ENCODE measurements at regions not wholly inside any gene's neighbourhood (a gene's known extent, or its start where the extent isn't known, plus 50 kb on each side); places are given as distances from the start of the nearest gene placed in this dataset.

DNA sequence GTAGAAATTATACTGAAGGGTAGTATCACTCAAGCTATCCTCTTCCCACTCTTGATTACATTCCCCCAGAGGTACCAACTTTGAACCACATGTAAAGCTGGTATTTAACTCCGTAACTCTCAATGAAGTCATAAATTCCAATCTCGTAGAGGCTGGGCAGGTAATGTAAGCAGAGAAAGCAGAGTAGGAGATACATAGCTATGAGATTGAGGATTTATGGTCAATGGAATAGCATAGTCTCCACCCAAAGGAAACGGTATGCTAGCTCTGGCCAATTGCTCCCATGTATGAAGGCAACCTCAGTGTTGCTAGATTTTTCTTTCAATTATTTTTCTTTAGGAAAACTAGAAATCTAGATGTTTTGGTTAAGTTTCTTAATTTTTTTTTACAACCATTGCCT, 163.1 kb upstream of the NRIP1 start:
- no peaks in the 10 kb centered on the region for H3K36me3 ChIP-seq (ENCODE audit: control insufficient read depth, insufficient read depth, low read length)
- WGBS, 2 experiments, result 96 to 99% methylated on average over 3 of the region's 3 CpGs
- H3K4me3 ChIP-seq (ENCODE audit: insufficient read depth, low read depth, low read length), result no peak overlapping the region
- H3K4me1 ChIP-seq (ENCODE audit: control insufficient read depth, insufficient read depth, low read length), result no peaks in the 10 kb centered on the region
- H3K27ac ChIP-seq (ENCODE audit: insufficient read depth, low read depth, low read length, poor library complexity, severe bottlenecking), result no peak overlapping the region
- peaks cover 11% of the 10 kb centered on the region for H3K27me3 ChIP-seq (ENCODE audit: control insufficient read depth, insufficient read depth, low read length, poor library complexity, severe bottlenecking)
- no peaks in the 10 kb centered on the region for H3K9me3 ChIP-seq (ENCODE audit: control insufficient read depth, low read length)

DNA sequence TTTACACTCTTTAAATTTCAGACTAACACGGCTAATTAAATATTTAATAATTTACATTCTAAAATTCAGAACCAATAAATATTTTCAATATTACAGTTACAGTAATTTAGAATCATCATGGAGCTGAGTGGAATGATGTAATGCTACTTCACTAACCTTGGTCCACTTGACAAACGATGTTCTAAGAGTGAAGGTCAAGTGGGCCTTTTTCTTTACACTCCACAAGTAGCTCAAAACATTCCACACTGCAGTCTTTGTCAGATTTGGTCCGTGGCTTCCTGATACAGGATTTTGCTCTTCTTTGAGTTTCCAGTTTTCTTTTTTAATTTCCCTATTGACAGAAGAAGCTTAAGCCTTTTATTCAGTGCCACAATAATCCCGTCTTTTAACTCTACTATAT, 164.6 kb upstream of the NRIP1 start:
- H3K36me3 ChIP-seq (ENCODE audit: control insufficient read depth, insufficient read depth, low read length), result no peaks in the 10 kb centered on the region
- H3K27me3 ChIP-seq (ENCODE audit: control insufficient read depth, insufficient read depth, low read length, poor library complexity, severe bottlenecking), result no peaks in the 10 kb centered on the region
- H3K4me1 ChIP-seq (ENCODE audit: control insufficient read depth, insufficient read depth, low read length), result no peaks in the 10 kb centered on the region
- no peaks in the 10 kb centered on the region for H3K9me3 ChIP-seq (ENCODE audit: control insufficient read depth, low read length)
- WGBS, 2 experiments, result 91 to 92% methylated on average over 3 of the region's 4 CpGs
- no peak overlapping the region for H3K27ac ChIP-seq (ENCODE audit: insufficient read depth, low read depth, low read length, poor library complexity, severe bottlenecking)
- no peak overlapping the region for H3K4me3 ChIP-seq (ENCODE audit: insufficient read depth, low read depth, low read length)

DNA sequence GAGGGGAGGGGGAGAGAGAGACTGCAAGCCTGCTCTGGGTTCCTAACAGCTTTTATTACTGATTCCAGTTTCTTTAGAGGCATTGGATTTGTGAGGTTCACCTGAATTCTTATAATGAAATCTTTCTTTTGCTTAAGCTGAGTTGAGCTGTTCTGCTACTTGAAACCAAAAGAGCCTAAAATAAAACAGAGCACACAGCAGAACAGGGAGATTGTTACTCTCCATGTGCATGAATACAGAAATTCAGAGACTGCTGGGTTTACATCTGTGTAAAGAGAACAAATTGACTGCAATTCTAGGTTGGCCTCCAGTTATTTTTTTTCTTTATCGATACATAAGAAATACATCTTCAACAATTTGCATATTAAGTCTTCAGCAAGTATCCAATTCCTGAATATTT, 168.8 kb upstream of the NRIP1 start:
- H3K9me3 ChIP-seq (ENCODE audit: control insufficient read depth, low read length), result no peaks in the 10 kb centered on the region
- no peak overlapping the region for H3K4me3 ChIP-seq (ENCODE audit: insufficient read depth, low read depth, low read length)
- no peaks in the 10 kb centered on the region for H3K27me3 ChIP-seq (ENCODE audit: control insufficient read depth, insufficient read depth, low read length, poor library complexity, severe bottlenecking)
- 100% methylated on average over 1 of the region's 1 CpG; no CpG with 5 or more reads in 1 of the 2 experiments for WGBS, 2 experiments
- H3K36me3 ChIP-seq (ENCODE audit: control insufficient read depth, insufficient read depth, low read length), result no peaks in the 10 kb centered on the region
- H3K27ac ChIP-seq (ENCODE audit: insufficient read depth, low read depth, low read length, poor library complexity, severe bottlenecking), result no peak overlapping the region
- no peaks in the 10 kb centered on the region for H3K4me1 ChIP-seq (ENCODE audit: control insufficient read depth, insufficient read depth, low read length)

DNA sequence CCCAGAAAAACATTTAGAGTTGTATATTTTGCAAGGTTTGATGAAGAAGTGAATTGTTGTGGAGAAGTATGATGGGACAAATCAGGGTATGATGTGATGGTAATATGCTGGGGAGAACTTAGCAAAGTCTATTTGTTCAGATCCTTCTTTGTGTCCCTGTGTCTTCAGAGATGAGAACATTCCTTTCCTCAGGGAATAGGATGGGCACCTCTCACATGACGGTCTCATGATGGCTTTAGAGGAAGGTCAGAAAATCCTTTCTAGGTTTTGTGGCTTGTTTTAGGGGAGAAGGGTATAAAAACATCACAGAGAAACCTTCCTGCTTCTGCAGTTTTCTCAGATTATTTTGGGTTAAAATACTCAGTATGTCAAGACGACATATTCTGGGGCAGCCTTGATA, 171.3 kb upstream of the NRIP1 start:
- Histone ChIP-seq H3K4me1 (ENCODE audit: control insufficient read depth, insufficient read depth, low read length) (no peaks in the 10 kb centered on the region), H3K36me3 (ENCODE audit: control insufficient read depth, insufficient read depth, low read length) (no peaks in the 10 kb centered on the region), H3K4me3 (ENCODE audit: insufficient read depth, low read depth, low read length) (no peak overlapping the region), H3K27ac (ENCODE audit: insufficient read depth, low read depth, low read length, poor library complexity, severe bottlenecking) (no peak overlapping the region), H3K9me3 (ENCODE audit: control insufficient read depth, low read length) (no peaks in the 10 kb centered on the region), H3K27me3 (ENCODE audit: control insufficient read depth, insufficient read depth, low read length, poor library complexity, severe bottlenecking) (no peaks in the 10 kb centered on the region)
- 96% methylated on average over 2 of the region's 2 CpGs for WGBS, 2 experiments

DNA sequence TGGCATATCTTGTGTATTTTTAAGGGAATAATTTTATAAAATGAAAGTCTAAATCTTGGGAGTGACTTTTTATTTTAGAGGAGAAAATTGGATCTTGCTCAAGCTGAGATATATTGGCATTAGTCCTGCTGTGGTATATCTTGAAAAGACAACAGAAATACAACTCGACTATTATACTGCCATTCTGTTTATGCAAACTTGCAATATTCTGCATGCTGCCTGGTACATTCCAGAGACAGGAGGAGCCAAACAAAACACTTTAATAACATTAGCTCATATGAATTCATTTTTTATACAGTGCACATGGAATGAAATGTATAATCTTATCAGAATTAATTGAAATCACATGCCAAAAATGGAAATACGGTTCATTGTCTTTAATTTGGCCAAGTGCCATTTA, 176.0 kb upstream of the NRIP1 start:
- Histone ChIP-seq H3K9me3 (ENCODE audit: control insufficient read depth, low read length) (no peaks in the 10 kb centered on the region), H3K27me3 (ENCODE audit: control insufficient read depth, insufficient read depth, low read length, poor library complexity, severe bottlenecking) (no peaks in the 10 kb centered on the region), H3K4me3 (ENCODE audit: insufficient read depth, low read depth, low read length) (no peak overlapping the region), H3K27ac (ENCODE audit: insufficient read depth, low read depth, low read length, poor library complexity, severe bottlenecking) (no peak overlapping the region), H3K36me3 (ENCODE audit: control insufficient read depth, insufficient read depth, low read length) (no peaks in the 10 kb centered on the region), H3K4me1 (ENCODE audit: control insufficient read depth, insufficient read depth, low read length) (peaks cover 3% of the 10 kb centered on the region)
- 78 to 82% methylated on average over 1 of the region's 2 CpGs for WGBS, 2 experiments

DNA sequence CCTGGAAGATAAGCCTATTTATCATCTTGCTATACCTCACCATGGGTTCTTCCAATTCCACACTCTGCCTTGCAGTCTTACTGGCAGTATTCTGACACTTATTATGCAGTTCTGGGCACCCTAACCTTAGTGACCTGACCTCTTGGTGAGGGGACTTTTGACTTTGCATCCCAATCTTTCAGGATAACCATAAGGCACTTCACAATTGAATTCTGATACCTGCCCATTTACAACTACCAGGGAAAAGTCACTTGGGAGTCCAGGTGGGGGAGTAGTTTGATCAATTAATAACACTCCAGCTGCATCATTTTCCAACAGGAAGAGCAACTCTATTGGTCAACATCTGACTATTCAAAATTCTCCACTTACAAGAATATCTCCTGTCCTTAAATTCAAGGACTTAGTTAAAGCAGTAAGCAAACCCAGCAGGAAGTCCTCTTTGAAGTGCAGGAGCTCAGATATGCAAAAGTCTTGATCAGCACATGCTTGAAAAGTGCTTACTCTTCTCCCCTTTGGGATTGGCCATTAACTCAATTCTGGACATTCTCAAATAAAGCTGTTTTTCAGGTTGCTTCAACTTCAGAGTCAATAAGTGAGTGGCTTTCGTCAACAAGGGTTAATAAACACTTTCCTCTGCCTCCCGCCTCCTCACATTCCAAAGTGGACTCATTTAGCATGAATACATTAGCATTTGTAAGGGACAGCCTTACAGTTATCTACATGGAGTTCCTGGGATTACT, 177.4 kb upstream of the NRIP1 start:
- no peaks in the 10 kb centered on the region for H3K9me3 ChIP-seq (ENCODE audit: control insufficient read depth, low read length)
- H3K4me1 ChIP-seq (ENCODE audit: control insufficient read depth, insufficient read depth, low read length), result peaks cover 3% of the 10 kb centered on the region
- no peaks in the 10 kb centered on the region for H3K36me3 ChIP-seq (ENCODE audit: control insufficient read depth, insufficient read depth, low read length)
- no peak overlapping the region for H3K27ac ChIP-seq (ENCODE audit: insufficient read depth, low read depth, low read length, poor library complexity, severe bottlenecking)
- H3K27me3 ChIP-seq (ENCODE audit: control insufficient read depth, insufficient read depth, low read length, poor library complexity, severe bottlenecking), result no peaks in the 10 kb centered on the region
- 13 to 23% methylated on average over 2 of the region's 2 CpGs for WGBS, 2 experiments
- H3K4me3 ChIP-seq (ENCODE audit: insufficient read depth, low read depth, low read length), result no peak overlapping the region

DNA sequence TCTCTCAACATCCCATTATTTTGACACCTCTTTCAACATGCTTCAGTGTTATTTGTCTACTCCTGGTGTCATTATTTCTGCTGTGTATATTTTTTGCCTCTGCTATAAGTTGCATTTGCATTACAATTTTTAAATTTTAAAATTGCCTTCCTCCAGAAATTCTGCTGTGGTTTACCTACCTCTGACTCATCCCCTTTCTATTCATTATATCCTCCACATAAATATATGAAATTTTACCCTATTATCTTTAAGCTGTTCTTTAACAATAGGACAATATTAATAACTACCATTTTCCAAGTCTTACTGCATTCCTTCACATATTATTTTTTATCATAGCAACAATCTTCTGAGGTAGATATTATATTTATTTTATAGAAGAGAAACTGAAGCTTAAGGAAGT, 178.1 kb upstream of the NRIP1 start:
- no peak overlapping the region for H3K4me3 ChIP-seq (ENCODE audit: insufficient read depth, low read depth, low read length)
- peaks cover 3% of the 10 kb centered on the region for H3K4me1 ChIP-seq (ENCODE audit: control insufficient read depth, insufficient read depth, low read length)
- H3K36me3 ChIP-seq (ENCODE audit: control insufficient read depth, insufficient read depth, low read length), result no peaks in the 10 kb centered on the region
- no peaks in the 10 kb centered on the region for H3K9me3 ChIP-seq (ENCODE audit: control insufficient read depth, low read length)
- H3K27me3 ChIP-seq (ENCODE audit: control insufficient read depth, insufficient read depth, low read length, poor library complexity, severe bottlenecking), result no peaks in the 10 kb centered on the region
- H3K27ac ChIP-seq (ENCODE audit: insufficient read depth, low read depth, low read length, poor library complexity, severe bottlenecking), result no peak overlapping the region

DNA sequence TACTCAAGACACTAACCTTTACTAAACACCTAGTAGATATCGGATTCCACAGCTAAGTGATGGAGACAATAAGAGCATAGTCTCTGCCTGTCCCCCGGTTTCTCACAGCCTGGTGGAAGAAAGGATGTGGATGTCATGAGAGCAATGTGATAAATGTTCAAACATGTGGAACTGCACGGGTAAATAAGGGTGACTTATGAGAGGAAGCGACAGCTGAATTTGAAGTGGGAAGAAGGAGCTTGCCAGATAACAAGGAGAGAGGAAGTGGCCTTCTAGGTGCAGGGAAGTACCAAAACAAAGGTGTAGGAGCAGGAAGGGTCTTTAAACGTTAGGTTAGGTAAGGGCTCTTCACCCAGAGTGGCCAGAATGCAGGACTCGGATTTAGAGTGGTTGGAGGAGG, 178.6 kb upstream of the NRIP1 start:
- no peak overlapping the region for H3K4me3 ChIP-seq (ENCODE audit: insufficient read depth, low read depth, low read length)
- H3K27ac ChIP-seq (ENCODE audit: insufficient read depth, low read depth, low read length, poor library complexity, severe bottlenecking), result no peak overlapping the region
- 84 to 87% methylated on average over 6 of the region's 6 CpGs for WGBS, 2 experiments
- no peaks in the 10 kb centered on the region for H3K27me3 ChIP-seq (ENCODE audit: control insufficient read depth, insufficient read depth, low read length, poor library complexity, severe bottlenecking)
- no peaks in the 10 kb centered on the region for H3K36me3 ChIP-seq (ENCODE audit: control insufficient read depth, insufficient read depth, low read length)
- no peaks in the 10 kb centered on the region for H3K9me3 ChIP-seq (ENCODE audit: control insufficient read depth, low read length)
- peaks cover 3% of the 10 kb centered on the region for H3K4me1 ChIP-seq (ENCODE audit: control insufficient read depth, insufficient read depth, low read length)

DNA sequence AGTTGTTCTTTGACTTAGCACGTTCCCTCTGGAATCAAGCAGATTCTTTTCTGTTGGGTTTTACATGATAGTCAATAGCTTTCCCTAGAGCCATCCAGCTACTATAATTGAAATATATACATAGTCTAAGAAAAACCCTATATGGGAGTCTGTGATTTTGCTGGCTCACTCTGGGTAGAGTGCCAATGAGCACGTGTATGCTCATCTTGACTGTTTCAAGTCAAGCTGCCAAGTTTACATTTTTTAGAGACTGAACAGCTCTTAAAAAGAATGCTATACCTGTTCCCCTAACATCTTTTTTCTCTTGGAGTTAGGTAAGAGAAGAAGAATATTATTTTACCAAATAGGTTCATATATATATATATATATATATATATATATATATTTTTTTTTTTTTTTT, 182.8 kb upstream of the NRIP1 start:
- no peak overlapping the region for H3K4me3 ChIP-seq (ENCODE audit: insufficient read depth, low read depth, low read length)
- no peaks in the 10 kb centered on the region for H3K4me1 ChIP-seq (ENCODE audit: control insufficient read depth, insufficient read depth, low read length)
- H3K36me3 ChIP-seq (ENCODE audit: control insufficient read depth, insufficient read depth, low read length), result no peaks in the 10 kb centered on the region
- no peaks in the 10 kb centered on the region for H3K9me3 ChIP-seq (ENCODE audit: control insufficient read depth, low read length)
- no peaks in the 10 kb centered on the region for H3K27me3 ChIP-seq (ENCODE audit: control insufficient read depth, insufficient read depth, low read length, poor library complexity, severe bottlenecking)
- WGBS, 2 experiments, result 94 to 100% methylated on average over 1 to 2 of the region's 2 CpGs
- no peak overlapping the region for H3K27ac ChIP-seq (ENCODE audit: insufficient read depth, low read depth, low read length, poor library complexity, severe bottlenecking)

DNA sequence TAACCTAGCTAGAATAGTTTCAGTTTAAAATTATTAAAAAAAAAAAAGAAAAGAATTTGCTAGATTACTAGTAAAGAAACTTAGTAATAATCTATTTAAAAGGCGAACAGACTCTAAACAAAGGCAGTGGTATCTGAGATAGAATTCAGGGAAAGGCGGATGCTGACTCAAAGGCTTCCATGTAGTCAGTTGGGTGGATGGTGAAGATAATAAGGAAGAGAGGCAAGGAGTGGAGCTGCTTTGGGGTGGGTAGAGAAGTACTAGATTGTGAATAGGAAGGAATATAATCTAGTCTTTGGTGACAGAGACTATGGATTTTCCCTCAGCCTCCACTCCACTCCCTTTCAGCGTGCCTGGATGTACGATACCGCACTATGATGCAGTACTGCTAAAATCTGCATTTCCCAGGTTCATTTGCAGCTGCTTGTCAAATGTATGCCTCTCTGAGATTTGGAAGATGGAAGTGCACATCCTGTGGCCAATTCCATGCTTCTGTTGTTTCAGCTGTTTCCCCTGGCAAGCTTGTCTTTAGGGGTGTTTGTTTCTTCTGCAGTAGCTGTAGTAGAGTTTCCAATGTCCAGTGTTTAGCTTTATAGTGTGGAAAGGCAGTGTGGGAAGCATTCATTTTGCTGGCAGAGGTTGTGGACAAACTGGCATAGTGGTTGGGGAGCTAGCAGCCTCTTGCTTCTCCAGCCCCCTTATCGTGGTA, 184.6 kb upstream of the NRIP1 start:
- Histone ChIP-seq H3K4me1 (ENCODE audit: control insufficient read depth, insufficient read depth, low read length) (no peaks in the 10 kb centered on the region), H3K36me3 (ENCODE audit: control insufficient read depth, insufficient read depth, low read length) (no peaks in the 10 kb centered on the region), H3K4me3 (ENCODE audit: insufficient read depth, low read depth, low read length) (no peak overlapping the region), H3K27ac (ENCODE audit: insufficient read depth, low read depth, low read length, poor library complexity, severe bottlenecking) (no peak overlapping the region), H3K9me3 (ENCODE audit: control insufficient read depth, low read length) (no peaks in the 10 kb centered on the region), H3K27me3 (ENCODE audit: control insufficient read depth, insufficient read depth, low read length, poor library complexity, severe bottlenecking) (no peaks in the 10 kb centered on the region)
- 93 to 96% methylated on average over 6 of the region's 6 CpGs for WGBS, 2 experiments
